SU-DHL-6 (cell line): ENCODE measurements at regions not wholly inside any gene's neighbourhood (a gene's known extent, or its start where the extent isn't known, plus 50 kb on each side); places are given as distances from the start of the nearest gene placed in this dataset.
"Not testable (repeated sequence)": the region's sequence is repeated elsewhere in the genome, so short reads cannot be mapped to it uniquely, and the experiment has no call there.

Source experiments
- H2AFZ ChIP-seq: fragments of 200-600 bp; sonication (generic); 2 replicates; pipeline ENCODE4 v1.6.1; 2014; ENCODE audit warnings: low read depth, mild to moderate bottlenecking, moderate library complexity, mixed read lengths, antibody characterized with exemption, low read length; ENCODE audit not compliant: severe bottlenecking
- H3F3A ChIP-seq: fragments of 200-600 bp; shearing (Covaris generic); 2 replicates; pipeline ENCODE4 v1.6.0; 2016; ENCODE audit warnings: antibody characterized with exemption, mild to moderate bottlenecking; ENCODE audit not compliant: insufficient read depth
- H3K27ac ChIP-seq: fragments of 200-600 bp; sonication (generic); 2 replicates; pipeline ENCODE4 v1.5.1; 2016; ENCODE audit warnings: low read depth, mild to moderate bottlenecking, low read length, moderate library complexity, mixed read lengths
- H3K27me3 ChIP-seq: fragments of 200-600 bp; sonication (generic), shearing (Covaris generic); 2 replicates; pipeline ENCODE4 v1.6.0; 2014; ENCODE audit warnings: mild to moderate bottlenecking, low read length
- H3K36me3 ChIP-seq: fragments of 200-600 bp; sonication (generic); 2 replicates; pipeline ENCODE4 v1.6.1; 2014; ENCODE audit warnings: mild to moderate bottlenecking, low read length, mixed read lengths
- H3K4me2 ChIP-seq: fragments of 300-600, 200-600 bp; shearing (Covaris generic), sonication (generic); 2 replicates; pipeline ENCODE4 v1.6.0; 2014; ENCODE audit warnings: low read length, low read depth, mild to moderate bottlenecking; ENCODE audit not compliant: poor library complexity, severe bottlenecking
- H3K4me3 ChIP-seq: fragments of 200-600 bp; sonication (generic); 2 replicates; pipeline ENCODE4 v1.5.1; 2014; ENCODE audit warnings: antibody characterized with exemption, low read length, mild to moderate bottlenecking, mixed read lengths; ENCODE audit not compliant: insufficient read depth, poor library complexity, severe bottlenecking
- H3K79me2 ChIP-seq: fragments of 200-600 bp; sonication (generic); 2 replicates; pipeline ENCODE4 v1.6.1; 2014; ENCODE audit warnings: mild to moderate bottlenecking, low read length, moderate library complexity; ENCODE audit not compliant: insufficient read depth
- H3K9ac ChIP-seq: fragments of 200-600 bp; sonication (generic); 2 replicates; pipeline ENCODE4 v1.7.0; 2014; ENCODE audit warnings: mild to moderate bottlenecking, low read length
- H3K9me2 ChIP-seq: fragments of 200-600 bp; sonication (generic); replicated peaks from 2 replicates; pipeline ENCODE4 v1.6.1; 2014; ENCODE audit warnings: low read length; ENCODE audit not compliant: insufficient read depth
- H3K9me3 ChIP-seq: fragments of 200-600 bp; sonication (generic); 2 replicates; pipeline ENCODE4 v1.6.1; 2014; ENCODE audit warnings: low read length, mixed read lengths; ENCODE audit not compliant: insufficient read depth
- H4K20me1 ChIP-seq: fragments of 200-600 bp; sonication (generic); 2 replicates; pipeline ENCODE4 v1.6.1; 2014; ENCODE audit warnings: low read depth, mild to moderate bottlenecking, antibody characterized with exemption, low read length, moderate library complexity, mixed read lengths
- CTCF ChIP-seq: fragments of 200-600 bp; sonication (generic); IDR thresholded peaks from one replicate; pipeline ENCODE4 v1.5.1; 2017; ENCODE audit warnings: antibody characterized with exemption, mild to moderate bottlenecking, low read length, moderate library complexity; ENCODE audit not compliant: insufficient read depth, poor library complexity, severe bottlenecking
- EZH2phosphoT487 ChIP-seq: fragments of 200-600 bp; sonication (generic), shearing (Covaris generic); conservative IDR thresholded peaks from 2 replicates; pipeline ENCODE4 v1.6.1; 2018; ENCODE audit warnings: mild to moderate bottlenecking, antibody characterized with exemption, low read length, moderate library complexity, mixed read lengths

- Histone ChIP-seq H3K4me2 (no peak overlapping the region), H3K36me3 (no peaks in the 10 kb centered on the region), H3K9me3 (no peaks in the 10 kb centered on the region), H3K9ac (no peak overlapping the region), H2AFZ (no peak overlapping the region), H4K20me1 (no peaks in the 10 kb centered on the region), H3K27me3 (no peaks in the 10 kb centered on the region), H3K27ac (no peak overlapping the region), H3F3A (no peaks in the 10 kb centered on the region), H3K9me2 (no peaks in the 10 kb centered on the region), H3K79me2 (no peaks in the 10 kb centered on the region), H3K4me3 (no peak overlapping the region)
- TF ChIP-seq EZH2phosphoT487 (no peak), CTCF (no peak)
Observed at GRCh38 chr1:115524236-115524635, 117.5 kb upstream of the VANGL1 start.

- H3K9me3 ChIP-seq: no peaks in the 10 kb centered on the region
- no peaks in the 10 kb centered on the region for H3K9me2 ChIP-seq
- no peak overlapping the region for H3K9ac ChIP-seq
- TF ChIP-seq EZH2phosphoT487 (no peak), CTCF (no peak)
- H3K27me3 ChIP-seq: no peaks in the 10 kb centered on the region
- no peaks in the 10 kb centered on the region for H3F3A ChIP-seq
- H2AFZ ChIP-seq: no peak overlapping the region
- H3K4me3 ChIP-seq: no peak overlapping the region
- H3K27ac ChIP-seq: no peak overlapping the region
- H3K36me3 ChIP-seq: no peaks in the 10 kb centered on the region
- no peaks in the 10 kb centered on the region for H3K79me2 ChIP-seq
- H4K20me1 ChIP-seq: no peaks in the 10 kb centered on the region
- H3K4me2 ChIP-seq: no peak overlapping the region
Observed at GRCh38 chr1:115522386-115522785, 119.4 kb upstream of the VANGL1 start.

- no peaks in the 10 kb centered on the region for H3K9me3 ChIP-seq
- H3K79me2 ChIP-seq: no peaks in the 10 kb centered on the region
- no peak overlapping the region for H3K4me2 ChIP-seq
- no peak overlapping the region for H2AFZ ChIP-seq
- H3K27me3 ChIP-seq: no peaks in the 10 kb centered on the region
- no peaks in the 10 kb centered on the region for H3F3A ChIP-seq
- H3K9me2 ChIP-seq: no peaks in the 10 kb centered on the region
- H3K36me3 ChIP-seq: no peaks in the 10 kb centered on the region
- H4K20me1 ChIP-seq: no peaks in the 10 kb centered on the region
- no peak overlapping the region for H3K27ac ChIP-seq
- H3K9ac ChIP-seq: no peak overlapping the region
- TF ChIP-seq EZH2phosphoT487: no peak
- H3K4me3 ChIP-seq: no peak overlapping the region
Observed at GRCh38 chr1:115515270-115515669, 126.5 kb upstream of the VANGL1 start.

- H3K27me3 ChIP-seq, H3K27ac ChIP-seq, H3K36me3 ChIP-seq, H3K9ac ChIP-seq, H3K79me2 ChIP-seq, H4K20me1 ChIP-seq, H3F3A ChIP-seq, H3K4me3 ChIP-seq, H3K9me2 ChIP-seq, H2AFZ ChIP-seq, H3K9me3 ChIP-seq, H3K4me2 ChIP-seq: not testable (repeated sequence)
Observed at GRCh38 chr1:115510226-115510625, 131.5 kb upstream of the VANGL1 start.
